ENCODE measurements at regions not wholly inside any gene's neighbourhood (a gene's known extent, or its start where the extent isn't known, plus 50 kb on each side); places are given as distances from the start of the nearest gene placed in this dataset.

DNA sequence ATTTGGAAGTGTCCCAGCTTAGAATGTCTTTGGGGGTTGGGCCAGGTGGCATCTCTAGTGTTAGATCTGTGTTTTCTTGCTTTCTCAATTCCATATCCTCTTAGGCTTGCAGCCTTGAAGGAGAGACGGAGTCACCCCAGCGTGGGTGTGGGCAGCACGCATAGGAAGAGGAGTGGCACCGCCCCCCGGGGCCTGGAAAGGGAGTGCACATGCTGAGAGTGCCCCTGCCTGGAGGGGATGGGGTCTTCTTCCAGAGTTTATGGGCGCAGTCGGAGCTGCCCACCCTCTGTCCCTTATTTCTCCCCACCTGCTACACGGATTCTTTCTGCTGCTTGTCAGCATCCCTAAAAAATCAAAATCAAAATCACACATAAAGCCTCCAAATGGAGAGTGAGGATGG is 309.7 kb downstream of the QKI start:
- Histone ChIP-seq H3K9me2 (ENCODE audit: insufficient read depth) (no peaks in the 10 kb centered on the region), H3K4me2 (ENCODE audit: low read length) (no peak overlapping the region), H4K20me1 (ENCODE audit: insufficient read depth) (no peaks in the 10 kb centered on the region), H3K4me3 (replicated peaks in 1 of 2; ENCODE audit: low read depth in 1 of 2, low read length in 2 of 2) (no peak overlapping the region), H3K36me3 (ENCODE audit: control insufficient read depth in 1 of 2, insufficient read depth in 2 of 2, low read length in 2 of 2) (no peaks in the 10 kb centered on the region), H3K9ac (ENCODE audit: low read length) (no peak overlapping the region), H3K4me1 (ENCODE audit: control insufficient read depth in 1 of 2, insufficient read depth in 2 of 2, low read length in 2 of 2) (no peaks in the 10 kb centered on the region), H2AFZ (ENCODE audit: low read depth, low read length, poor library complexity, severe bottlenecking) (no peak overlapping the region), H3K9me3 (ENCODE audit: control insufficient read depth in 1 of 2, insufficient read depth in 1 of 2, low read depth in 1 of 2, low read length in 2 of 2) (no peaks in the 10 kb centered on the region; a peak in 1 of 4 replicates), H3K27me3 (ENCODE audit: insufficient read depth, low read length) (no peaks in the 10 kb centered on the region), H3K27ac (ENCODE audit: low read depth, low read length) (no peak overlapping the region), H3K79me2 (ENCODE audit: insufficient read depth, low read length) (no peaks in the 10 kb centered on the region)
- POLR2A ChIA-PET = no interaction called here
- intact Hi-C loops (cut with micrococcal nuclease) = no loop called here
- CTCF ChIA-PET = no interaction called here
- no peak for DNase-seq (ENCODE audit: low read depth, low spot score)
- RAD21 ChIA-PET (ENCODE audit: low non-redundant PET in 1 of 2, low total read pairs in 2 of 2, uncharacterized antibody in 2 of 2, unreplicated experiment in 2 of 2) = no interaction called here
- TF ChIP-seq CBX3 (IDR thresholded peaks at IDR 0.05; ENCODE audit: low read depth) (no peak), ZFX (IDR thresholded peaks at IDR 0.05) (no peak), ATF3 (IDR thresholded peaks at IDR 0.05) (no peak), MAX (IDR thresholded peaks at IDR 0.05) (no peak)
- no TSS peak for BruUV-seq (replicated peaks)
- no peak for ATAC-seq

DNA sequence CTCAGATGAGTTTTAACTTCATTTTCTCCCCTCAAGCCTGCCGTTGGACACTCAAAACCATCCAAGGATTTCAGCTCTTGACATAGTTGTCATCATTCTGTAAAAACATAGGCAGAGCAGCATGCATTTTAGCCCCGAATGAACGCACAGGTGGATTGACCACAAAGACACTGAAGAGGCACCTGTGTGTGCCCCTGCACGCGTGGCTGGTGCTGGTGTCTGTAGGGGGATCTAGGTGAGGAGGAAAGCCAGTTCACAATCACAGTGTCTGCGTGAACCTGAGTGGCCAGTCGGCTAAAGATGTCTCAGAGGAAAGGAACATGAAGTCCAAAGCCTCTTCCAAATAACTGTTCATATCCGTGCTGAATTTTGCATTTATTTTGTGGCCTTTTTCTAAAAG is 309.2 kb downstream of the QKI start:
- no peak overlapping the region for H3K27ac ChIP-seq (ENCODE audit: low read depth, low read length)
- no peaks in the 10 kb centered on the region for H3K79me2 ChIP-seq (ENCODE audit: insufficient read depth, low read length)
- DNase-seq (ENCODE audit: low read depth, low spot score) = no peak
- no peak overlapping the region for H3K9ac ChIP-seq (ENCODE audit: low read length)
- RAD21 ChIA-PET (ENCODE audit: low non-redundant PET in 1 of 2, low total read pairs in 2 of 2, uncharacterized antibody in 2 of 2, unreplicated experiment in 2 of 2) = no interaction called here
- no peaks in the 10 kb centered on the region for H3K36me3 ChIP-seq (ENCODE audit: control insufficient read depth in 1 of 2, insufficient read depth in 2 of 2, low read length in 2 of 2)
- TF ChIP-seq ZFX (IDR thresholded peaks at IDR 0.05) (no peak), POLR2A (IDR thresholded peaks at IDR 0.05; ENCODE audit: borderline replicate concordance, extremely low read depth, insufficient read depth, insufficient read length) (no peak), TCF7L2 (IDR thresholded peaks at IDR 0.05; ENCODE audit: borderline replicate concordance, extremely low read depth, insufficient read depth, insufficient read length) (no peak), CBX3 (IDR thresholded peaks at IDR 0.05; ENCODE audit: low read depth) (no peak), FOSL1 (IDR thresholded peaks at IDR 0.05; ENCODE audit: low read depth) (no peak), SRF (IDR thresholded peaks at IDR 0.05; ENCODE audit: low read depth) (no peak), CTCF (IDR thresholded peaks at IDR 0.05 in 2 of 3, conservative IDR thresholded peaks at IDR 0.05 in 1 of 3; ENCODE audit: borderline replicate concordance in 1 of 3, insufficient read depth in 1 of 3, low read depth in 2 of 3, low read length in 2 of 3) (no peak), SP1 (IDR thresholded peaks at IDR 0.05; ENCODE audit: low read depth) (no peak), ZBTB33 (IDR thresholded peaks at IDR 0.05; ENCODE audit: extremely low read depth, insufficient replicate concordance, low read length) (no peak), EZH2 (IDR thresholded peaks at IDR 0.05) (no peak), SIN3A (IDR thresholded peaks at IDR 0.05; ENCODE audit: low read depth) (no peak)
- POLR2A ChIA-PET = no interaction called here
- no peak overlapping the region for H2AFZ ChIP-seq (ENCODE audit: low read depth, low read length, poor library complexity, severe bottlenecking)
- no peaks in the 10 kb centered on the region for H3K9me2 ChIP-seq (ENCODE audit: insufficient read depth)
- H4K20me1 ChIP-seq (ENCODE audit: insufficient read depth) = no peaks in the 10 kb centered on the region
- CTCF ChIA-PET = no interaction called here
- no peak for ATAC-seq
- no TSS peak for BruUV-seq (replicated peaks)
- H3K4me1 ChIP-seq (ENCODE audit: control insufficient read depth in 1 of 2, insufficient read depth in 2 of 2, low read length in 2 of 2) = no peaks in the 10 kb centered on the region
- intact Hi-C loops (cut with micrococcal nuclease) = no loop called here
- H3K9me3 ChIP-seq (ENCODE audit: control insufficient read depth in 1 of 2, insufficient read depth in 1 of 2, low read depth in 1 of 2, low read length in 2 of 2) = no peaks in the 10 kb centered on the region; a peak in 1 of 4 replicates
- H3K4me3 ChIP-seq (replicated peaks in 1 of 2; ENCODE audit: low read depth in 1 of 2, low read length in 2 of 2) = no peak overlapping the region
- H3K27me3 ChIP-seq (ENCODE audit: insufficient read depth, low read length) = no peaks in the 10 kb centered on the region
- no peak overlapping the region for H3K4me2 ChIP-seq (ENCODE audit: low read length)
